WTC11 (cell line): ENCODE measurements at regions not wholly inside any gene's neighbourhood (a gene's known extent, or its start where the extent isn't known, plus 50 kb on each side); places are given as distances from the start of the nearest gene placed in this dataset.

Experiments
- ATAC-seq: fragments of 200-7000 bp; cut with Tn5 transposase; 2 replicates; pipeline ENCODE4 v1.10.0; 2021; ENCODE audit warnings: mild to moderate bottlenecking, moderate library complexity
- CTCF ChIA-PET: fragments of 300-600 bp; sonication (Branson Sonifier 250); formaldehyde crosslinking; loops from one replicate; lab custom pipeline; 2021; ENCODE audit warnings: antibody characterized with exemption; lab: Charles Lee
- POLR2A ChIA-PET: fragments of 350-600 bp; sonication (Branson Sonifier 250); formaldehyde crosslinking; loops from one replicate; lab custom pipeline; 2021; ENCODE audit warnings: antibody characterized with exemption; lab: Charles Lee
- DNase-seq: peaks from one replicate; pipeline ENCODE4 v3.0.0; 2021; ENCODE audit warnings: low spot score
- H3K27ac Mint-ChIP-seq: 2 replicates; pipeline ENCODE4 v1.8.0; 2021; ENCODE audit warnings: mixed read lengths
- H3K27me3 Mint-ChIP-seq: 2 replicates; pipeline ENCODE4 v1.8.0; 2021; ENCODE audit warnings: low read depth, mild to moderate bottlenecking, moderate library complexity, mixed read lengths
- H3K36me3 Mint-ChIP-seq: 2 replicates; pipeline ENCODE4 v1.8.0; 2021; ENCODE audit warnings: mixed read lengths
- H3K4me1 Mint-ChIP-seq: 2 replicates; pipeline ENCODE4 v1.8.0; 2022; ENCODE audit warnings: mixed read lengths
- H3K4me3 Mint-ChIP-seq: 2 replicates; pipeline ENCODE4 v1.8.0; 2021; ENCODE audit warnings: mild to moderate bottlenecking, moderate library complexity, mixed read lengths
- H3K9me3 Mint-ChIP-seq: 2 replicates; pipeline ENCODE4 v1.8.0; 2021; ENCODE audit warnings: mixed read lengths
- CREB1 ChIP-seq: sonication (generic); formaldehyde crosslinking; IDR thresholded peaks from 2 replicates; pipeline ENCODE4 v1.8.0; 2023; ENCODE audit warnings: mild to moderate bottlenecking, missing genetic modification reagents
- JUN ChIP-seq: sonication (generic); formaldehyde crosslinking; IDR thresholded peaks from 2 replicates; pipeline ENCODE4 v1.8.0; 2023; ENCODE audit warnings: mild to moderate bottlenecking, missing genetic modification reagents
- KAT7 ChIP-seq: sonication (generic); formaldehyde crosslinking; IDR thresholded peaks from 2 replicates; pipeline ENCODE4 v1.8.1; 2023; ENCODE audit warnings: missing genetic modification reagents, mild to moderate bottlenecking, borderline replicate concordance
- MXD4 ChIP-seq: fragments of 250-450 bp; sonication (Bioruptor Pico); IDR thresholded peaks from 2 replicates; pipeline ENCODE4 v1.8.0; 2021; ENCODE audit warnings: mild to moderate bottlenecking, moderate library complexity, borderline replicate concordance
- OVOL2 ChIP-seq: fragments of 250-450 bp; sonication (Bioruptor Pico); IDR thresholded peaks from 2 replicates; pipeline ENCODE4 v1.9.0; 2021; ENCODE audit warnings: mild to moderate bottlenecking, borderline replicate concordance
- SMAD4 ChIP-seq: sonication (generic); formaldehyde crosslinking; IDR thresholded peaks from 2 replicates; pipeline ENCODE4 v1.8.0; 2022; ENCODE audit warnings: mild to moderate bottlenecking, missing genetic modification reagents
- TEAD1 ChIP-seq: sonication (generic); formaldehyde crosslinking; IDR thresholded peaks from 2 replicates; pipeline ENCODE4 v1.8.0; 2022; ENCODE audit warnings: mild to moderate bottlenecking, missing genetic modification reagents
- ZNF121 ChIP-seq: sonication (generic); formaldehyde crosslinking; IDR thresholded peaks from 2 replicates; pipeline ENCODE4 v1.8.0; 2023; ENCODE audit warnings: missing genetic modification reagents
- ZNF219 ChIP-seq: sonication (generic); formaldehyde crosslinking; IDR thresholded peaks from 2 replicates; pipeline ENCODE4 v1.8.0; 2023; ENCODE audit warnings: missing genetic modification reagents, mild to moderate bottlenecking, borderline replicate concordance
- ZNF263 ChIP-seq: sonication (generic); formaldehyde crosslinking; IDR thresholded peaks from 2 replicates; pipeline ENCODE4 v1.8.1; 2022; ENCODE audit warnings: low read depth, mild to moderate bottlenecking, moderate library complexity, missing genetic modification reagents
- ZNF317 ChIP-seq: sonication (generic); formaldehyde crosslinking; IDR thresholded peaks from 2 replicates; pipeline ENCODE4 v1.8.1; 2023; ENCODE audit warnings: low read depth, mild to moderate bottlenecking, moderate library complexity, missing genetic modification reagents, borderline replicate concordance
- ZNF396 ChIP-seq: fragments of 250-450 bp; sonication (Bioruptor Pico); IDR thresholded peaks from 2 replicates; pipeline ENCODE4 v1.8.0; 2021; ENCODE audit warnings: mild to moderate bottlenecking, moderate library complexity, borderline replicate concordance
- ZNF416 ChIP-seq: fragments of 250-450 bp; sonication (Bioruptor Pico); IDR thresholded peaks from 2 replicates; pipeline ENCODE4 v1.9.0; 2021; ENCODE audit warnings: mild to moderate bottlenecking, inconsistent platforms
- TF ChIP-seq, protein P1 (sequence below): fragments of 250-450 bp; sonication (Bioruptor Pico); IDR thresholded peaks from 2 replicates; pipeline ENCODE4 v1.9.0; 2021; ENCODE audit warnings: mild to moderate bottlenecking
- TF ChIP-seq, protein P2 (sequence below): sonication (generic); formaldehyde crosslinking; IDR thresholded peaks from 2 replicates; pipeline ENCODE4 v1.8.0; 2022; ENCODE audit warnings: mild to moderate bottlenecking, missing genetic modification reagents
- TF ChIP-seq, protein P3 (sequence below): sonication (generic); formaldehyde crosslinking; IDR thresholded peaks from 2 replicates; pipeline ENCODE4 v1.8.0; 2022; ENCODE audit warnings: mild to moderate bottlenecking, missing genetic modification reagents
- TF ChIP-seq, protein P4 (sequence below): sonication (generic); formaldehyde crosslinking; IDR thresholded peaks from 2 replicates; pipeline ENCODE4 v1.8.0; 2022; ENCODE audit warnings: mild to moderate bottlenecking, missing genetic modification reagents
- TF ChIP-seq, protein P5 (sequence below): sonication (generic); formaldehyde crosslinking; IDR thresholded peaks from 2 replicates; pipeline ENCODE4 v1.8.0; 2022; ENCODE audit warnings: missing genetic modification reagents

DNA sequence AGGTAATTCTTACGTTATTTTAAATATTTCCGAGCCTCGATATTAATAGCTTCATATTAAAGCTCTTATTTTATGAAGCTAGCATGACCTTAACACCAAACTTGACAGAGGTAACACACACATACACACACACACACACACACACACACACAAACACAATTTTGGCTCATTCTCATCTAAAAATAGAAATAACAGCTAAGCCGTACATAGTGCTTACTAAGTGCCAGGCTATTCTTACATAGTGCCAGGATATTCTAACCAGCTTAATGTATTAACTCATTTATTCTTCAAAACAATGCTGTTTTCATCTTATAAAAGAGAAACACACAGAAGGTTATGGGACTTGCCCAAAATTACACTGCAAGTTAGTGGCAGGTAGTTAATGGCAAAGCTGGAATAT, 87.0 kb upstream of the BLTP1 start (continued):
- TF ChIP-seq, protein P1, sequence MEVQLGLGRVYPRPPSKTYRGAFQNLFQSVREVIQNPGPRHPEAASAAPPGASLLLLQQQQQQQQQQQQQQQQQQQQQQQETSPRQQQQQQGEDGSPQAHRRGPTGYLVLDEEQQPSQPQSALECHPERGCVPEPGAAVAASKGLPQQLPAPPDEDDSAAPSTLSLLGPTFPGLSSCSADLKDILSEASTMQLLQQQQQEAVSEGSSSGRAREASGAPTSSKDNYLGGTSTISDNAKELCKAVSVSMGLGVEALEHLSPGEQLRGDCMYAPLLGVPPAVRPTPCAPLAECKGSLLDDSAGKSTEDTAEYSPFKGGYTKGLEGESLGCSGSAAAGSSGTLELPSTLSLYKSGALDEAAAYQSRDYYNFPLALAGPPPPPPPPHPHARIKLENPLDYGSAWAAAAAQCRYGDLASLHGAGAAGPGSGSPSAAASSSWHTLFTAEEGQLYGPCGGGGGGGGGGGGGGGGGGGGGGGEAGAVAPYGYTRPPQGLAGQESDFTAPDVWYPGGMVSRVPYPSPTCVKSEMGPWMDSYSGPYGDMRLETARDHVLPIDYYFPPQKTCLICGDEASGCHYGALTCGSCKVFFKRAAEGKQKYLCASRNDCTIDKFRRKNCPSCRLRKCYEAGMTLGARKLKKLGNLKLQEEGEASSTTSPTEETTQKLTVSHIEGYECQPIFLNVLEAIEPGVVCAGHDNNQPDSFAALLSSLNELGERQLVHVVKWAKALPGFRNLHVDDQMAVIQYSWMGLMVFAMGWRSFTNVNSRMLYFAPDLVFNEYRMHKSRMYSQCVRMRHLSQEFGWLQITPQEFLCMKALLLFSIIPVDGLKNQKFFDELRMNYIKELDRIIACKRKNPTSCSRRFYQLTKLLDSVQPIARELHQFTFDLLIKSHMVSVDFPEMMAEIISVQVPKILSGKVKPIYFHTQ: no peak

DNA sequence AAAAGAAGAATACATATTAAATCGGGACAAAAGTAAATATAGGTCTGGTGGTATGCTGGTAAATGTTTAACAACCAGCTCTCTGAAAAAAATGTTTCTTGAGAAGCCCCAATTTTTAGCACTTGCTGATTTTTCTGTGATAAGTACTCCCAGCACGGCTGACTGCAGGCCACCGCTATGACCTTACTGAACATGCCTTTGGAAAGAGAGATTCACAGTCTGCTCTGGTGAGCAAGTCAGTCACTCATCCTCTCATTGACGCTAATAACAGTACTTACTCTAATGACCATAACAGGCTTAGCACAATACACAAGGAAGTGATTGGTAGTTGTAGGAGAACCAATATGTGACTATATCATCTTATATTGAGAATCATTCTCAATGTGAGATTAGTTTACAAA, 98.9 kb upstream of the BLTP1 start:
- no peak for TF ChIP-seq KAT7 (CRISPR knock-in tag)
- no peak for TF ChIP-seq ZNF396 (CRISPR knock-in tag)
- no peak for TF ChIP-seq ZNF121
- no peak for TF ChIP-seq ZNF416 (CRISPR knock-in tag)
- no peak for TF ChIP-seq MXD4 (CRISPR knock-in tag)
- TF ChIP-seq, protein P2, sequence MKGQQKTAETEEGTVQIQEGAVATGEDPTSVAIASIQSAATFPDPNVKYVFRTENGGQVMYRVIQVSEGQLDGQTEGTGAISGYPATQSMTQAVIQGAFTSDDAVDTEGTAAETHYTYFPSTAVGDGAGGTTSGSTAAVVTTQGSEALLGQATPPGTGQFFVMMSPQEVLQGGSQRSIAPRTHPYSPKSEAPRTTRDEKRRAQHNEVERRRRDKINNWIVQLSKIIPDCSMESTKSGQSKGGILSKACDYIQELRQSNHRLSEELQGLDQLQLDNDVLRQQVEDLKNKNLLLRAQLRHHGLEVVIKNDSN (CRISPR knock-in tag): no peak
- TF ChIP-seq, protein P3, sequence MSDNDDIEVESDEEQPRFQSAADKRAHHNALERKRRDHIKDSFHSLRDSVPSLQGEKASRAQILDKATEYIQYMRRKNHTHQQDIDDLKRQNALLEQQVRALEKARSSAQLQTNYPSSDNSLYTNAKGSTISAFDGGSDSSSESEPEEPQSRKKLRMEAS (CRISPR knock-in tag): no peak
- TF ChIP-seq OVOL2: no peak
- TF ChIP-seq, protein P4, sequence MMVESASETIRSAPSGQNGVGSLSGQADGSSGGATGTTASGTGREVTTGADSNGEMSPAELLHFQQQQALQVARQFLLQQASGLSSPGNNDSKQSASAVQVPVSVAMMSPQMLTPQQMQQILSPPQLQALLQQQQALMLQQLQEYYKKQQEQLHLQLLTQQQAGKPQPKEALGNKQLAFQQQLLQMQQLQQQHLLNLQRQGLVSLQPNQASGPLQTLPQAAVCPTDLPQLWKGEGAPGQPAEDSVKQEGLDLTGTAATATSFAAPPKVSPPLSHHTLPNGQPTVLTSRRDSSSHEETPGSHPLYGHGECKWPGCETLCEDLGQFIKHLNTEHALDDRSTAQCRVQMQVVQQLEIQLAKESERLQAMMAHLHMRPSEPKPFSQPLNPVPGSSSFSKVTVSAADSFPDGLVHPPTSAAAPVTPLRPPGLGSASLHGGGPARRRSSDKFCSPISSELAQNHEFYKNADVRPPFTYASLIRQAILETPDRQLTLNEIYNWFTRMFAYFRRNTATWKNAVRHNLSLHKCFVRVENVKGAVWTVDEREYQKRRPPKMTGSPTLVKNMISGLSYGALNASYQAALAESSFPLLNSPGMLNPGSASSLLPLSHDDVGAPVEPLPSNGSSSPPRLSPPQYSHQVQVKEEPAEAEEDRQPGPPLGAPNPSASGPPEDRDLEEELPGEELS (CRISPR knock-in tag): no peak
- TF ChIP-seq, protein P5, sequence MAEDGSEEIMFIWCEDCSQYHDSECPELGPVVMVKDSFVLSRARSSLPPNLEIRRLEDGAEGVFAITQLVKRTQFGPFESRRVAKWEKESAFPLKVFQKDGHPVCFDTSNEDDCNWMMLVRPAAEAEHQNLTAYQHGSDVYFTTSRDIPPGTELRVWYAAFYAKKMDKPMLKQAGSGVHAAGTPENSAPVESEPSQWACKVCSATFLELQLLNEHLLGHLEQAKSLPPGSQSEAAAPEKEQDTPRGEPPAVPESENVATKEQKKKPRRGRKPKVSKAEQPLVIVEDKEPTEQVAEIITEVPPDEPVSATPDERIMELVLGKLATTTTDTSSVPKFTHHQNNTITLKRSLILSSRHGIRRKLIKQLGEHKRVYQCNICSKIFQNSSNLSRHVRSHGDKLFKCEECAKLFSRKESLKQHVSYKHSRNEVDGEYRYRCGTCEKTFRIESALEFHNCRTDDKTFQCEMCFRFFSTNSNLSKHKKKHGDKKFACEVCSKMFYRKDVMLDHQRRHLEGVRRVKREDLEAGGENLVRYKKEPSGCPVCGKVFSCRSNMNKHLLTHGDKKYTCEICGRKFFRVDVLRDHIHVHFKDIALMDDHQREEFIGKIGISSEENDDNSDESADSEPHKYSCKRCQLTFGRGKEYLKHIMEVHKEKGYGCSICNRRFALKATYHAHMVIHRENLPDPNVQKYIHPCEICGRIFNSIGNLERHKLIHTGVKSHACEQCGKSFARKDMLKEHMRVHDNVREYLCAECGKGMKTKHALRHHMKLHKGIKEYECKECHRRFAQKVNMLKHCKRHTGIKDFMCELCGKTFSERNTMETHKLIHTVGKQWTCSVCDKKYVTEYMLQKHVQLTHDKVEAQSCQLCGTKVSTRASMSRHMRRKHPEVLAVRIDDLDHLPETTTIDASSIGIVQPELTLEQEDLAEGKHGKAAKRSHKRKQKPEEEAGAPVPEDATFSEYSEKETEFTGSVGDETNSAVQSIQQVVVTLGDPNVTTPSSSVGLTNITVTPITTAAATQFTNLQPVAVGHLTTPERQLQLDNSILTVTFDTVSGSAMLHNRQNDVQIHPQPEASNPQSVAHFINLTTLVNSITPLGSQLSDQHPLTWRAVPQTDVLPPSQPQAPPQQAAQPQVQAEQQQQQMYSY (CRISPR knock-in tag): no peak
- no peak for TF ChIP-seq SMAD4
- no peak for TF ChIP-seq CREB1 (CRISPR knock-in tag)
- TF ChIP-seq JUN (CRISPR knock-in tag): no peak
- TF ChIP-seq TEAD1 (CRISPR knock-in tag): no peak
- no peak for TF ChIP-seq ZNF219 (CRISPR knock-in tag)
- no peak for TF ChIP-seq ZNF317 (CRISPR knock-in tag)
- no peak for TF ChIP-seq ZNF263
- no peak for ATAC-seq
- ChIA-PET CTCF (no interaction called here), POLR2A (no interaction called here)
- DNase-seq: no peak
- no peaks in the 10 kb centered on the region for H3K36me3 Mint-ChIP-seq
- no peaks in the 10 kb centered on the region for H3K27me3 Mint-ChIP-seq
- peaks cover 3% of the 10 kb centered on the region; the same call in 1 of the 2 replicates for H3K9me3 Mint-ChIP-seq
- no peaks in the 10 kb centered on the region for H3K4me1 Mint-ChIP-seq
- H3K4me3 Mint-ChIP-seq: no peak overlapping the region
- no peak overlapping the region; the same call in 1 of the 2 replicates for H3K27ac Mint-ChIP-seq
